ENCODE measurements at regions not wholly inside any gene's neighbourhood (a gene's known extent, or its start where the extent isn't known, plus 50 kb on each side); places are given as distances from the start of the nearest gene placed in this dataset.
A peak's percentile ranks its signal among the peaks of the same experiment; 100 is the strongest.

DNA sequence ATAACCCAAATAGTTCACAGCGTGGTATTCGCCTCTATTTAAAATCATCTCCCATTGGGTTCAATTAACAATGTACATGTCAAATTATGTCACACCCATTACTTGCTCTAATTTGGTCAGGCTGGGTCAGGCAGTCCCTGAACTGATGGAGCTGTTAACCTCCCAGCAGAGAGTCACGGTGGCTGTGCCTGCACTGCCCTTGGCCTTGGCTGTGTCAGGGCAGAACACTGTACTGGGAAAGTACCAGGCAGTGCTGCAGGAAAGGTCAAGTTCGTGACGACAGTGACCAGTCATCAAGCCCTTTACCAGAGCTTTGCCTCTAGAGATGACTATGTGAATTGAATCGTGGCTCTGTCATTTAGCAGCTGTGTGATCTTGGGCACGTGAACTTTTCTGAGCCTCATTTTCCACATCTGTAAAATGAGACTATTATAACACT is 100.0 kb downstream of the ARF6 start:
- TF ChIP-seq JUND (IDR thresholded peaks at IDR 0.05; ENCODE audit: low read depth): no peak
- in situ Hi-C loops (cut with HindIII; ENCODE audit: low pct_unique_long_range_greater_than_20kb, low sequenced_read_pairs): no loop called here
- peak in 1 of 2 experiments; percentile 78 for DNase-seq (ENCODE audit: low read depth in 1 of 2, low spot score in 1 of 2)

- in situ Hi-C loops (cut with HindIII; ENCODE audit: low pct_unique_long_range_greater_than_20kb, low sequenced_read_pairs): no loop called here
- TF ChIP-seq JUND (IDR thresholded peaks at IDR 0.05; ENCODE audit: low read depth): no peak
- DNase-seq (ENCODE audit: low read depth in 1 of 2, low spot score in 1 of 2): no peak
Observed at GRCh38 chr14:49993565-49993964, 100.7 kb downstream of the ARF6 start.

DNA sequence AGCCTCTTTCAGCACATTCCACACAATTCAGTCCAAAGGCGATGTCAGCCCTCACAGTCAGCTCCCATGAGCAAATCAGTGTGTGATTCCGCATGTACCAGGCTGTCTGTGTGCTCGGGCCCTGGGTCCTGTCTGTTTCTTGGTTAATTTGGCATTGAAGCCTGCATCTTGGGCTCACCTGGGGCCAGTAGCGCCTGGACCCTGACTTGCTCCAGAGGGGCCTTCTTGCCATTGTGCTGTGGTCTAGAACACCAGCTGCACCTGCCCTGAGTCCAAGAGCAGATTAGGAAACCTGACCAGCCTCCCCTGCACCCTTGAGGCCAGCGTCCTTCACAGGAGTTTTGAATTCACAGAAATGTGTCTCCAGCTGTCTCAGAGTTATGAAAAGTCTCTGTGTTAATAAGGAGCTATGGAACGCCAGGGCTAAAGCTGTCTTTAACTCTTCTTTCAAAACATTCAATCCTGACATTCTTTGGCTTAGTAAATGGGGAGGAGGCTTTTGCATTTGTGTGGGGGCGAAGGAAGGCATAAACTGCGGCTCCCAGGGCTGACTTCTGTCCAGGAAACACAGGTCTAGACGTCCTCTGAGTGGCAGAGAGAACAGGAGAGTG is 102.2 kb downstream of the ARF6 start:
- in situ Hi-C loops (cut with HindIII; ENCODE audit: low pct_unique_long_range_greater_than_20kb, low sequenced_read_pairs): no loop called here
- no peak for TF ChIP-seq JUND (IDR thresholded peaks at IDR 0.05; ENCODE audit: low read depth)
- DNase-seq (ENCODE audit: low read depth in 1 of 2, low spot score in 1 of 2): no peak

GRCh38 chr14:49997991-49998390 is 105.1 kb downstream of the ARF6 start:
- in situ Hi-C loops (cut with HindIII; ENCODE audit: low pct_unique_long_range_greater_than_20kb, low sequenced_read_pairs): no loop called here
- no peak for TF ChIP-seq JUND (IDR thresholded peaks at IDR 0.05; ENCODE audit: low read depth)
- no peak for DNase-seq (ENCODE audit: low read depth in 1 of 2, low spot score in 1 of 2)

GRCh38 chr14:49999146-49999761 is 106.4 kb downstream of the ARF6 start:
- no peak for TF ChIP-seq JUND (IDR thresholded peaks at IDR 0.05; ENCODE audit: low read depth)
- DNase-seq (ENCODE audit: low read depth in 1 of 2, low spot score in 1 of 2): peak; percentile 49 to 52
- in situ Hi-C loops (cut with HindIII; ENCODE audit: low pct_unique_long_range_greater_than_20kb, low sequenced_read_pairs): no loop called here

GRCh38 chr14:49999826-50000379 is 107.0 kb downstream of the ARF6 start:
- no peak for TF ChIP-seq JUND (IDR thresholded peaks at IDR 0.05; ENCODE audit: low read depth)
- in situ Hi-C loops (cut with HindIII; ENCODE audit: low pct_unique_long_range_greater_than_20kb, low sequenced_read_pairs): no loop called here
- DNase-seq (ENCODE audit: low read depth in 1 of 2, low spot score in 1 of 2): peak in 1 of 2 experiments; percentile 44

- in situ Hi-C loops (cut with HindIII; ENCODE audit: low pct_unique_long_range_greater_than_20kb, low sequenced_read_pairs): no loop called here
- TF ChIP-seq JUND (IDR thresholded peaks at IDR 0.05; ENCODE audit: low read depth): no peak; the same call in 1 of the 2 replicates
- peak; percentile 46 to 51 for DNase-seq (ENCODE audit: low read depth in 1 of 2, low spot score in 1 of 2)
Observed at GRCh38 chr14:50000380-50001150, 107.7 kb downstream of the ARF6 start.

- DNase-seq (ENCODE audit: low read depth in 1 of 2, low spot score in 1 of 2): peak; percentile 81 to 97
- TF ChIP-seq JUND (IDR thresholded peaks at IDR 0.05; ENCODE audit: low read depth): peak; percentile 77; the same call in 1 of the 2 replicates
- in situ Hi-C loops (cut with HindIII; ENCODE audit: low pct_unique_long_range_greater_than_20kb, low sequenced_read_pairs): no loop called here
Observed at GRCh38 chr14:50001151-50001998, 108.5 kb downstream of the ARF6 start.

GRCh38 chr14:50001999-50002925 is 109.4 kb downstream of the ARF6 start:
- DNase-seq (ENCODE audit: low read depth in 1 of 2, low spot score in 1 of 2): peak in 1 of 2 experiments; percentile 35
- in situ Hi-C loops (cut with HindIII; ENCODE audit: low pct_unique_long_range_greater_than_20kb, low sequenced_read_pairs): no loop called here
- TF ChIP-seq JUND (IDR thresholded peaks at IDR 0.05; ENCODE audit: low read depth): no peak

GRCh38 chr14:50002926-50003212 is 110.0 kb downstream of the ARF6 start:
- no peak for TF ChIP-seq JUND (IDR thresholded peaks at IDR 0.05; ENCODE audit: low read depth)
- in situ Hi-C loops (cut with HindIII; ENCODE audit: low pct_unique_long_range_greater_than_20kb, low sequenced_read_pairs): no loop called here
- no peak for DNase-seq (ENCODE audit: low read depth in 1 of 2, low spot score in 1 of 2)

Data from T47D (cell line).